OCI-LY3 (cell line): ENCODE measurements at regions not wholly inside any gene's neighbourhood (a gene's known extent, or its start where the extent isn't known, plus 50 kb on each side); places are given as distances from the start of the nearest gene placed in this dataset.

ENCODE experiments used
- H2AFZ ChIP-seq: fragments of 200-600, 300-600 bp; shearing (Covaris generic); 2 replicates; pipeline ENCODE4 v1.6.0; 2014; ENCODE audit warnings: antibody characterized with exemption, low read depth, low read length
- H3K27ac ChIP-seq: fragments of 200-600, 300-600 bp; sonication (generic); 2 replicates; pipeline ENCODE4 v1.5.1; 2014; ENCODE audit warnings: mild to moderate bottlenecking, low read length, moderate library complexity, mixed read lengths
- H3K27me3 ChIP-seq: fragments of 200-600, 300-600 bp; sonication (generic); 2 replicates; pipeline ENCODE4 v1.6.1; 2014; ENCODE audit warnings: low read depth, low read length, mixed read lengths
- H3K36me3 ChIP-seq: fragments of 200-600, 300-600 bp; sonication (generic); replicated peaks from 2 replicates; pipeline ENCODE3; 2014; ENCODE audit warnings: low read depth, low read length, mixed read lengths
- H3K4me1 ChIP-seq: fragments of 300-600, 200-600 bp; sonication (generic); 2 replicates; pipeline ENCODE4 v1.6.1; 2014; ENCODE audit warnings: low read length, mixed read lengths
- H3K4me2 ChIP-seq: fragments of 200-600, 300-600 bp; sonication (generic); 2 replicates; pipeline ENCODE4 v1.6.1; 2014; ENCODE audit warnings: low read length, mixed read lengths
- H3K4me3 ChIP-seq: fragments of 300-600, 200-600 bp; sonication (generic); 2 replicates; pipeline ENCODE4 v1.5.1; 2014; ENCODE audit warnings: antibody characterized with exemption, mild to moderate bottlenecking, low read length, moderate library complexity
- H3K79me2 ChIP-seq: fragments of 300-600, 200-600 bp; shearing (Covaris generic); 2 replicates; pipeline ENCODE4 v1.6.1; 2014; ENCODE audit warnings: mild to moderate bottlenecking, low read length, mixed read lengths
- H3K9ac ChIP-seq: fragments of 300-600, 200-600 bp; shearing (Covaris generic); 2 replicates; pipeline ENCODE4 v1.6.0; 2014; ENCODE audit warnings: mild to moderate bottlenecking, low read length, moderate library complexity
- H3K9me3 ChIP-seq: fragments of 200-600, 300-600 bp; shearing (Covaris generic); 2 replicates; pipeline ENCODE4 v1.6.1; 2014; ENCODE audit warnings: low read length, mixed read lengths; ENCODE audit not compliant: insufficient read depth
- H4K20me1 ChIP-seq: fragments of 200-600, 300-600 bp; sonication (generic); 2 replicates; pipeline ENCODE4 v1.6.1; 2016; ENCODE audit warnings: low read length, mixed read lengths; ENCODE audit not compliant: insufficient read depth
- CTCF ChIP-seq: fragments of 200-600, 300-600 bp; sonication (generic); IDR thresholded peaks from 2 replicates; pipeline ENCODE4 v1.5.1; 2014; ENCODE audit warnings: antibody characterized with exemption, low read length, low read depth
- EZH2phosphoT487 ChIP-seq: fragments of 200-600 bp; shearing (Covaris generic); IDR thresholded peaks from 2 replicates; pipeline ENCODE4 v1.6.1; 2018; ENCODE audit warnings: antibody characterized with exemption, mixed run types, low read depth

GRCh38 chr5:51185850-51186329 is 197.4 kb upstream of the ISL1 start:
- Histone ChIP-seq H3K4me3 (no peak overlapping the region), H3K27ac (no peak overlapping the region), H4K20me1 (no peaks in the 10 kb centered on the region), H3K9me3 (no peaks in the 10 kb centered on the region), H3K27me3 (no peaks in the 10 kb centered on the region), H2AFZ (no peak overlapping the region), H3K79me2 (no peaks in the 10 kb centered on the region), H3K4me2 (no peak overlapping the region), H3K4me1 (no peaks in the 10 kb centered on the region), H3K36me3 (no peaks in the 10 kb centered on the region), H3K9ac (no peak overlapping the region)
- no peak for TF ChIP-seq EZH2phosphoT487
- TF ChIP-seq CTCF, result no peak

GRCh38 chr5:51188001-51188591 is 195.2 kb upstream of the ISL1 start:
- TF ChIP-seq CTCF (no peak), EZH2phosphoT487 (no peak)
- Histone ChIP-seq H3K4me3 (no peak overlapping the region), H3K79me2 (no peaks in the 10 kb centered on the region), H3K36me3 (no peaks in the 10 kb centered on the region), H3K4me1 (no peaks in the 10 kb centered on the region), H3K4me2 (no peak overlapping the region), H4K20me1 (no peaks in the 10 kb centered on the region), H2AFZ (no peak overlapping the region), H3K27ac (no peak overlapping the region), H3K27me3 (no peaks in the 10 kb centered on the region), H3K9me3 (no peaks in the 10 kb centered on the region), H3K9ac (no peak overlapping the region)

- H3K36me3 ChIP-seq, result peaks cover 4% of the 10 kb centered on the region
- TF ChIP-seq CTCF (no peak), EZH2phosphoT487 (no peak)
Measured at GRCh38 chr5:51194671-51195070, 188.6 kb upstream of the ISL1 start.

GRCh38 chr5:51201024-51201423 is 182.2 kb upstream of the ISL1 start:
- no peak for TF ChIP-seq CTCF
- no peak for TF ChIP-seq EZH2phosphoT487
- H3K4me2 ChIP-seq, result no peak overlapping the region
- H3K9me3 ChIP-seq, result no peaks in the 10 kb centered on the region
- H3K36me3 ChIP-seq, result peaks cover 14% of the 10 kb centered on the region
- H3K9ac ChIP-seq, result no peak overlapping the region
- H3K79me2 ChIP-seq, result no peaks in the 10 kb centered on the region
- H2AFZ ChIP-seq, result no peak overlapping the region
- H3K27ac ChIP-seq, result no peak overlapping the region
- H4K20me1 ChIP-seq, result no peaks in the 10 kb centered on the region
- H3K4me1 ChIP-seq, result peaks cover 51% of the 10 kb centered on the region
- no peak overlapping the region for H3K4me3 ChIP-seq
- no peaks in the 10 kb centered on the region for H3K27me3 ChIP-seq

More at GRCh38 chr5:51194671-51195070, 188.6 kb upstream of the ISL1 start:
- H3K27ac ChIP-seq, result no peak overlapping the region
- no peak overlapping the region for H3K4me2 ChIP-seq
- H3K79me2 ChIP-seq, result no peaks in the 10 kb centered on the region
- H3K4me1 ChIP-seq, result peaks cover 31% of the 10 kb centered on the region
- no peak overlapping the region for H3K4me3 ChIP-seq
- H2AFZ ChIP-seq, result no peak overlapping the region
- no peaks in the 10 kb centered on the region for H3K27me3 ChIP-seq
- no peak overlapping the region for H3K9ac ChIP-seq
- H4K20me1 ChIP-seq, result no peaks in the 10 kb centered on the region
- H3K9me3 ChIP-seq, result no peaks in the 10 kb centered on the region
